Parathyroid adenoma (tissue), 2 donors: ENCODE measurements at regions not wholly inside any gene's neighbourhood (a gene's known extent, or its start where the extent isn't known, plus 50 kb on each side); places are given as distances from the start of the nearest gene placed in this dataset.

Experiments used
- H2AFZ ChIP-seq: fragments of 300-600 bp; sonication (generic); one replicate; pipeline ENCODE4 v1.7.0; 2017; ENCODE audit warnings: antibody characterized with exemption, mild to moderate bottlenecking
- H3K27ac ChIP-seq: fragments of 300-600 bp; sonication (generic); one replicate; pipeline ENCODE4 v1.7.0; 2017
- H3K27me3 ChIP-seq: fragments of 300-600 bp; sonication (generic); one replicate; pipeline ENCODE4 v1.7.0; 2017; ENCODE audit warnings: low read length; ENCODE audit not compliant: control insufficient read depth, insufficient read depth
- H3K36me3 ChIP-seq: fragments of 300-600 bp; sonication (generic); one replicate; pipeline ENCODE4 v1.7.0; 2017; ENCODE audit warnings: low read length; ENCODE audit not compliant: control insufficient read depth, insufficient read depth
- H3K4me1 ChIP-seq: fragments of 300-600 bp; sonication (generic); one replicate; pipeline ENCODE4 v1.7.0; 2017; ENCODE audit warnings: control low read depth
- H3K4me2 ChIP-seq: fragments of 300-600 bp; sonication (generic); one replicate; pipeline ENCODE4 v1.7.0; 2017; ENCODE audit warnings: low read length
- H3K4me3 ChIP-seq: fragments of 300-600 bp; sonication (generic); one replicate; pipeline ENCODE4 v1.7.0; 2017; ENCODE audit warnings: low read depth, low read length
- H3K79me2 ChIP-seq: fragments of 300-600 bp; sonication (generic); one replicate; pipeline ENCODE4 v1.7.0; 2017; ENCODE audit warnings: control low read depth
- H3K9ac ChIP-seq: fragments of 300-600 bp; sonication (generic); one replicate; pipeline ENCODE4 v1.7.0; 2017; ENCODE audit warnings: mild to moderate bottlenecking
- H3K9me3 ChIP-seq: fragments of 300-600 bp; sonication (generic); one replicate; pipeline ENCODE4 v1.7.0; 2017; ENCODE audit warnings: low read length; ENCODE audit not compliant: control insufficient read depth
- CTCF ChIP-seq: fragments of 300-600 bp; sonication (generic); IDR thresholded peaks from one replicate; pipeline ENCODE4 v1.7.0; 2017; ENCODE audit warnings: antibody characterized with exemption, mild to moderate bottlenecking
- donor health status: primary hyperparathyroidism.

- Histone ChIP-seq H2AFZ (no peak overlapping the region), H3K27ac (no peak overlapping the region), H3K27me3 (no peaks in the 10 kb centered on the region), H3K79me2 (no peaks in the 10 kb centered on the region), H3K4me1 (no peaks in the 10 kb centered on the region), H3K36me3 (no peaks in the 10 kb centered on the region), H3K9ac (no peak overlapping the region), H3K4me2 (no peak overlapping the region), H3K4me3 (no peak overlapping the region), H3K9me3 (no peaks in the 10 kb centered on the region)
- no peak for TF ChIP-seq CTCF
Measured at GRCh38 chr2:150232871-150233270, 254.6 kb downstream of the RND3 start.

GRCh38 chr2:150232321-150232720, 255.1 kb downstream of the RND3 start:
- Histone ChIP-seq H3K9ac (no peak overlapping the region), H3K4me3 (no peak overlapping the region), H3K36me3 (no peaks in the 10 kb centered on the region), H3K4me1 (no peaks in the 10 kb centered on the region), H3K79me2 (no peaks in the 10 kb centered on the region), H3K27me3 (no peaks in the 10 kb centered on the region), H3K9me3 (no peaks in the 10 kb centered on the region), H3K27ac (no peak overlapping the region), H3K4me2 (no peak overlapping the region), H2AFZ (no peak overlapping the region)
- TF ChIP-seq CTCF: no peak

- no peak overlapping the region for H3K4me2 ChIP-seq
- H3K36me3 ChIP-seq: no peaks in the 10 kb centered on the region
- H2AFZ ChIP-seq: no peak overlapping the region
- no peaks in the 10 kb centered on the region for H3K27me3 ChIP-seq
- H3K9ac ChIP-seq: no peak overlapping the region
- H3K4me1 ChIP-seq: no peaks in the 10 kb centered on the region
- H3K4me3 ChIP-seq: no peak overlapping the region
- no peaks in the 10 kb centered on the region for H3K9me3 ChIP-seq
- TF ChIP-seq CTCF: no peak
- no peaks in the 10 kb centered on the region for H3K79me2 ChIP-seq
- H3K27ac ChIP-seq: no peak overlapping the region
Measured at GRCh38 chr2:150230616-150231015, 256.9 kb downstream of the RND3 start.

- Histone ChIP-seq H2AFZ (no peak overlapping the region), H3K4me3 (no peak overlapping the region)
- no peak for TF ChIP-seq CTCF
Measured at GRCh38 chr2:150230004-150230403, 257.5 kb downstream of the RND3 start.

GRCh38 chr2:150228936-150229335, 258.5 kb downstream of the RND3 start:
- no peak overlapping the region for H3K4me2 ChIP-seq
- TF ChIP-seq CTCF: no peak
- no peaks in the 10 kb centered on the region for H3K36me3 ChIP-seq
- no peaks in the 10 kb centered on the region for H3K9me3 ChIP-seq
- H3K79me2 ChIP-seq: no peaks in the 10 kb centered on the region
- H3K27me3 ChIP-seq: no peaks in the 10 kb centered on the region
- H2AFZ ChIP-seq: no peak overlapping the region
- H3K4me1 ChIP-seq: no peaks in the 10 kb centered on the region
- no peak overlapping the region for H3K27ac ChIP-seq
- H3K4me3 ChIP-seq: no peak overlapping the region
- no peak overlapping the region for H3K9ac ChIP-seq

More at GRCh38 chr2:150230004-150230403, 257.5 kb downstream of the RND3 start:
- Histone ChIP-seq H3K4me2 (no peak overlapping the region), H3K9ac (no peak overlapping the region), H3K27ac (no peak overlapping the region), H3K4me1 (no peaks in the 10 kb centered on the region), H3K27me3 (no peaks in the 10 kb centered on the region), H3K36me3 (no peaks in the 10 kb centered on the region), H3K9me3 (no peaks in the 10 kb centered on the region), H3K79me2 (no peaks in the 10 kb centered on the region)
